ENCODE measurements at regions not wholly inside any gene's neighbourhood (a gene's known extent, or its start where the extent isn't known, plus 50 kb on each side); places are given as distances from the start of the nearest gene placed in this dataset.

DNA sequence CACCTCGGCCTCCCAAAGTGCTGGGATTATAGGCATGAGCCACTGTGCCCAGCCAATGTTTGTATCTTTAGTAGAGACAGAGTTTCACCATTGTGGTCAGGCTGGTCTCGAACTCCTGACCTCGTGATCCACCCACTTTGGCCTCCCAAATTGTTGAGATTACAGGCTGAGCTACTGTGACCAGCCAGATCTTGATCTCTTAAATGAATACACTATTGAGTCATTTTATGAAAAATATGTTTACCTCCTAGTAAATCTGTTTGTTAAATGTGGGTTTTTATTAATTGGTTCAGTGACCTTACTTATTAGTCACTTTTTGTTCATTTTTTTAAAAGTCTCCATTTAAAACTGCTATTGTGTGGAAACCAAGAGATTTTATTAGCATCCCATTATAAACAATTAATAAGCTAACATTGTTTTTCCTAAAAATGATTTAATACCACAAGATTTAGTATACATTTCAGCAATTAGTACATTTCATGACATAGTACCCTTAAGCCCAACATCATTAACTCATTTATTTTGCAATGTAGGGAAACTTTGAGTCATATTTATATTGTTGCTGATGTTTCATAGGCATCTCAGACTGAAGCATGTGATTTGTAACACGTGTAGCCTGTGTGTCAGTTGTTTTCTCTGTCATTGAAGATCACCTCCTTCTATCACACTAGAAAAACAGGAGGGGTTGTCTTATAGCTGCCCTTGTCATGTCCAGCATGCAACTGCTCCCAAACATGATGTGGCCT lies 261.2 kb downstream of the TAF11L14 start:
- no peak for ATAC-seq

More for the DNA sequence above, 261.2 kb downstream of the TAF11L14 start:
- in situ Hi-C loops (cut with HindIII; ENCODE audit: extremely low pct_ligation_motif_present, low pct_unique_long_range_greater_than_20kb): no loop called here
- H3K27me3 ChIP-seq (ENCODE audit: control insufficient read depth in 1 of 2, insufficient read depth in 2 of 2, low read length in 2 of 2): no peaks in the 10 kb centered on the region
- peaks cover 82% of the 10 kb centered on the region for H3K9me3 ChIP-seq (ENCODE audit: low read length)
- CTCF ChIA-PET (ENCODE audit: low intra/inter-chr PET ratio, low total read pairs): no interaction called here
- H3K4me3 ChIP-seq (replicated peaks in 1 of 3; ENCODE audit: insufficient read depth in 1 of 3, low read depth in 2 of 3, low read length in 3 of 3): no peak overlapping the region
- H3K4me1 ChIP-seq (ENCODE audit: insufficient read depth, low read length): no peaks in the 10 kb centered on the region
- TF ChIP-seq SSRP1 (CRISPR knock-in tag; IDR thresholded peaks at IDR 0.05) (no peak), ZBTB8A (CRISPR knock-in tag; IDR thresholded peaks at IDR 0.05; ENCODE audit: borderline replicate concordance, low read depth) (no peak), ZKSCAN1 (IDR thresholded peaks at IDR 0.05; ENCODE audit: low read length) (no peak)
- TF ChIP-seq, protein P1, sequence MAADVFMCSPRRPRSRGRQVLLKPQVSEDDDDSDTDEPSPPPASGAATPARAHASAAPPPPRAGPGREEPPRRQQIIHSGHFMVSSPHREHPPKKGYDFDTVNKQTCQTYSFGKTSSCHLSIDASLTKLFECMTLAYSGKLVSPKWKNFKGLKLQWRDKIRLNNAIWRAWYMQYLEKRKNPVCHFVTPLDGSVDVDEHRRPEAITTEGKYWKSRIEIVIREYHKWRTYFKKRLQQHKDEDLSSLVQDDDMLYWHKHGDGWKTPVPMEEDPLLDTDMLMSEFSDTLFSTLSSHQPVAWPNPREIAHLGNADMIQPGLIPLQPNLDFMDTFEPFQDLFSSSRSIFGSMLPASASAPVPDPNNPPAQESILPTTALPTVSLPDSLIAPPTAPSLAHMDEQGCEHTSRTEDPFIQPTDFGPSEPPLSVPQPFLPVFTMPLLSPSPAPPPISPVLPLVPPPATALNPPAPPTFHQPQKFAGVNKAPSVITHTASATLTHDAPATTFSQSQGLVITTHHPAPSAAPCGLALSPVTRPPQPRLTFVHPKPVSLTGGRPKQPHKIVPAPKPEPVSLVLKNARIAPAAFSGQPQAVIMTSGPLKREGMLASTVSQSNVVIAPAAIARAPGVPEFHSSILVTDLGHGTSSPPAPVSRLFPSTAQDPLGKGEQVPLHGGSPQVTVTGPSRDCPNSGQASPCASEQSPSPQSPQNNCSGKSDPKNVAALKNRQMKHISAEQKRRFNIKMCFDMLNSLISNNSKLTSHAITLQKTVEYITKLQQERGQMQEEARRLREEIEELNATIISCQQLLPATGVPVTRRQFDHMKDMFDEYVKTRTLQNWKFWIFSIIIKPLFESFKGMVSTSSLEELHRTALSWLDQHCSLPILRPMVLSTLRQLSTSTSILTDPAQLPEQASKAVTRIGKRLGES (CRISPR knock-in tag; IDR thresholded peaks at IDR 0.05; ENCODE audit: borderline replicate concordance): no peak
- TF ChIP-seq, protein P2, sequence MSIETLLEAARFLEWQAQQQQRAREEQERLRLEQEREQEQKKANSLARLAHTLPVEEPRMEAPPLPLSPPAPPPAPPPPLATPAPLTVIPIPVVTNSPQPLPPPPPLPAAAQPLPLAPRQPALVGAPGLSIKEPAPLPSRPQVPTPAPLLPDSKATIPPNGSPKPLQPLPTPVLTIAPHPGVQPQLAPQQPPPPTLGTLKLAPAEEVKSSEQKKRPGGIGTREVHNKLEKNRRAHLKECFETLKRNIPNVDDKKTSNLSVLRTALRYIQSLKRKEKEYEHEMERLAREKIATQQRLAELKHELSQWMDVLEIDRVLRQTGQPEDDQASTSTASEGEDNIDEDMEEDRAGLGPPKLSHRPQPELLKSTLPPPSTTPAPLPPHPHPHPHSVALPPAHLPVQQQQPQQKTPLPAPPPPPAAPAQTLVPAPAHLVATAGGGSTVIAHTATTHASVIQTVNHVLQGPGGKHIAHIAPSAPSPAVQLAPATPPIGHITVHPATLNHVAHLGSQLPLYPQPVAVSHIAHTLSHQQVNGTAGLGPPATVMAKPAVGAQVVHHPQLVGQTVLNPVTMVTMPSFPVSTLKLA (IDR thresholded peaks at IDR 0.05): peak; percentile 29; the same call in 1 of the 2 replicates
- TF ChIP-seq, protein P3, sequence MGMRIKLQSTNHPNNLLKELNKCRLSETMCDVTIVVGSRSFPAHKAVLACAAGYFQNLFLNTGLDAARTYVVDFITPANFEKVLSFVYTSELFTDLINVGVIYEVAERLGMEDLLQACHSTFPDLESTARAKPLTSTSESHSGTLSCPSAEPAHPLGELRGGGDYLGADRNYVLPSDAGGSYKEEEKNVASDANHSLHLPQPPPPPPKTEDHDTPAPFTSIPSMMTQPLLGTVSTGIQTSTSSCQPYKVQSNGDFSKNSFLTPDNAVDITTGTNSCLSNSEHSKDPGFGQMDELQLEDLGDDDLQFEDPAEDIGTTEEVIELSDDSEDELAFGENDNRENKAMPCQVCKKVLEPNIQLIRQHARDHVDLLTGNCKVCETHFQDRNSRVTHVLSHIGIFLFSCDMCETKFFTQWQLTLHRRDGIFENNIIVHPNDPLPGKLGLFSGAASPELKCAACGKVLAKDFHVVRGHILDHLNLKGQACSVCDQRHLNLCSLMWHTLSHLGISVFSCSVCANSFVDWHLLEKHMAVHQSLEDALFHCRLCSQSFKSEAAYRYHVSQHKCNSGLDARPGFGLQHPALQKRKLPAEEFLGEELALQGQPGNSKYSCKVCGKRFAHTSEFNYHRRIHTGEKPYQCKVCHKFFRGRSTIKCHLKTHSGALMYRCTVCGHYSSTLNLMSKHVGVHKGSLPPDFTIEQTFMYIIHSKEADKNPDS (CRISPR knock-in tag; IDR thresholded peaks at IDR 0.05): no peak
- BruUV-seq (replicated peaks): no TSS peak
- POLR2A ChIA-PET: no interaction called here
- no peak overlapping the region for H3K4me2 ChIP-seq (ENCODE audit: low read depth, low read length)
- intact Hi-C loops (cut with micrococcal nuclease; ENCODE audit: unreplicated experiment): no loop called here
- FAIRE-seq (no peak), DNase-seq (ENCODE audit: low spot score) (no peak)
- H3K27ac ChIP-seq (ENCODE audit: extremely low read length, insufficient read depth, low read length): no peak overlapping the region
- H3K36me3 ChIP-seq (replicated peaks in 1 of 2; ENCODE audit: control insufficient read depth in 1 of 2, insufficient read depth in 2 of 2, low read length in 2 of 2): no peaks in the 10 kb centered on the region
- H3K9ac ChIP-seq (ENCODE audit: insufficient read depth, low read depth, low read length): no peak overlapping the region
- H2AFZ ChIP-seq (ENCODE audit: low read length): no peak overlapping the region
- no peaks in the 10 kb centered on the region for H3K79me2 ChIP-seq (ENCODE audit: insufficient read depth, low read length)
- H4K20me1 ChIP-seq (ENCODE audit: insufficient read depth, low read length): no peaks in the 10 kb centered on the region
- 20% methylated on average over 4 of the region's 4 CpGs for WGBS (ENCODE audit: low lambda C conversion rate)

Measured in HepG2 (cell line).